Activated naive CD4-positive, alpha-beta T cell treated with Interleukin-2 at 50 U/mL for 16 hours (primary cell): ENCODE measurements at regions not wholly inside any gene's neighbourhood (a gene's known extent, or its start where the extent isn't known, plus 50 kb on each side); places are given as distances from the start of the nearest gene placed in this dataset.
"Not testable (repeated sequence)": the region's sequence is repeated elsewhere in the genome, so short reads cannot be mapped to it uniquely, and the experiment has no call there.

ENCODE experiments used
- DNase-seq: peaks from one replicate; pipeline ENCODE4 v3.0.0-alpha.2; 2020

- DNase-seq, result not testable (repeated sequence)
These were observed 84.1 kb upstream of the GPR39 start for GRCh38 chr2:132332345-132333033.

- DNase-seq, result not testable (repeated sequence)
These were observed 79.5 kb upstream of the GPR39 start for GRCh38 chr2:132337135-132337534.

- not testable (repeated sequence) for DNase-seq
These were observed 78.8 kb upstream of the GPR39 start for GRCh38 chr2:132337844-132338243.

GRCh38 chr2:132347041-132347780 lies 69.4 kb upstream of the GPR39 start:
- DNase-seq, result not testable (repeated sequence)

GRCh38 chr2:132349092-132349687 lies 67.4 kb upstream of the GPR39 start:
- DNase-seq, result not testable (repeated sequence)

- not testable (repeated sequence) for DNase-seq
These were observed 64.9 kb upstream of the GPR39 start for GRCh38 chr2:132351668-132352067.

GRCh38 chr2:132352481-132353001 lies 64.1 kb upstream of the GPR39 start:
- DNase-seq, result not testable (repeated sequence)

GRCh38 chr2:132353380-132353779 lies 63.2 kb upstream of the GPR39 start:
- DNase-seq, result not testable (repeated sequence)

GRCh38 chr2:132360964-132361363 lies 55.6 kb upstream of the GPR39 start:
- not testable (repeated sequence) for DNase-seq

- DNase-seq, result not testable (repeated sequence)
These were observed 55.1 kb upstream of the GPR39 start for GRCh38 chr2:132361498-132361897.

GRCh38 chr2:132363352-132363751 lies 53.3 kb upstream of the GPR39 start:
- DNase-seq, result not testable (repeated sequence)

GRCh38 chr2:132365963-132366362 lies 50.6 kb upstream of the GPR39 start:
- DNase-seq, result not testable (repeated sequence)

- no peak for DNase-seq
These were observed 50.0 kb upstream of the GPR39 start for GRCh38 chr2:132366421-132367180.
